D341Med (cell line): ENCODE measurements at regions not wholly inside any gene's neighbourhood (a gene's known extent, or its start where the extent isn't known, plus 50 kb on each side); places are given as distances from the start of the nearest gene placed in this dataset.

Experiments
- DNase-seq: peaks from one replicate; pipeline ENCODE4 v3.0.0; 2012; ENCODE audit warnings: low spot score

DNA sequence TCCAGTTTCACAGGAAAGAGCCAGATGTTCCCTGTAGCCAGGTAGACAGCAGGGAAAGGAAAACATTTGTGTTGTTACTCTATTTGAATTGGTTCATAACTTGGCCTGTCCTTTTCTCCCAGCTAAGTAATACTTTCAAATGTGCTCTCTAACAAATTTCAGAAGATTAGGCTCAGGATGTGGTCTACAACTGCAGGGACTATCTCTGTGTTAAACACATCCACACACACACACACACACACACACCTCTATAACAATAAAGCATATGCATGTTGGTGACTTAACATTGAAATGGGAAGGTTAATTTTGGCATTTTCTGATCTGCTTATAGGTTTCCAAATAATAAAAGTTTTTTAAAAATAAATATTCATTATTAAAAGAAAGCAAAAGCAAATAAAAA, 316.0 kb upstream of the ARGLU1 start:
- DNase-seq = no peak

DNA sequence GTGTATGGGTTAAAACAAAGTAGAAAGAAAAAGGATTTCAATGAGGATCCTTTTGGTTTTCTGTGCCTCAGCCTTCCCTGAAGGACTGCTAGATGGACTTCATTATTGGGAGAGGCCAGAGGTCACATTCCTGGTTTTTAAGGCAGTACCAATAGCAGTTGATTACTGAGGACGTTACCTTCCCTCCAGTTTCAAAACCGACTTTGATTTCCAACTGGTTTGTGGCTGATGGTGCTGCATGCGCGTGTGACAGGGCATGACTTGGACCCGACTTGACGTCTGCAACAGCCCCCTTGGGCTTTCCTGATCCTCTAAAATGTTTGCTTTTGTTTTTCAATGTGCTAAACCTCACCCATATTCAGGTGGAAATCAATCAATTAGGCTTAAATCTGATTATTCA, 314.3 kb upstream of the ARGLU1 start:
- DNase-seq = no peak

DNA sequence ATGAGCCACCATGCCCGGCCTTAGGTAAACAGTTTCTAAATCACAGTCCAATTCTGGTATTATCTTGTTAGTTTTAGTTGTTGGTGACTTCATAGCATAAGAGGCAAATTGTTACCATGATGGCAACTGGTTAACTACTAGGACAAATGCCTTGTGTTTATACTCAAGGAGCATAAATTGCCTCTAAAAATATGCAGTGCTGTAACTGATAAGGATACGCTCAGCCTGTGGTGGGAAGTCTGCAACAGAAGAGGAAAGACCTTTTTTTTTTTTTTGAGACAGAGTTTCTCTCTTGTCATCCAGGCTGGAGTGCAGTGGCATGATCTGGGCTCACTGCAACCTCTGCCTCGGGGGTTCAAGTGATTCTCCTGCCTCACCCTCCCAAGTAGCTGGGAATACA, 311.9 kb upstream of the ARGLU1 start:
- DNase-seq = no peak

- DNase-seq = no peak
Measured at GRCh38 chr13:106874323-106874722, 306.4 kb upstream of the ARGLU1 start.

DNA sequence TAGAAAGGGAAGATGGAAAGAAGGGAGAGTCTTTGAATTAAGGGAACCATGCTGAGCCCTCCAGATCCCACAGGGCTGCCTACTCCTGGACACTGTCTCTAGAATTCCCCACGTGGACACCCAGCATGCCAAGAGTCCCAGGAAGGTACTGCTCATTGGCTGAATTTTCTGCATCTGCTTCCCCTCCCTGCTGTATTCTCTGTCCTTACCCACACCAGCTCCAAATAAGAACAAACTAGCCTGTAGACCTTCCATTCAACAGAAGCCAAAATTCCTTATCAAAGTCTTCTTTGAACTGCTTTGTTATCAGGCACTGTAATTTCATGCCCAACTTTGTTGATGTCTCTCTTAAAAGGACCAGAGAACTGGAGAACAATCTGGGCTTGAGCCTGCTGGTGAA, 305.9 kb upstream of the ARGLU1 start:
- no peak for DNase-seq

GRCh38 chr13:106867249-106867648, 299.3 kb upstream of the ARGLU1 start:
- no peak for DNase-seq

- DNase-seq = no peak
Measured at GRCh38 chr13:106865716-106866440, 297.9 kb upstream of the ARGLU1 start.

DNA sequence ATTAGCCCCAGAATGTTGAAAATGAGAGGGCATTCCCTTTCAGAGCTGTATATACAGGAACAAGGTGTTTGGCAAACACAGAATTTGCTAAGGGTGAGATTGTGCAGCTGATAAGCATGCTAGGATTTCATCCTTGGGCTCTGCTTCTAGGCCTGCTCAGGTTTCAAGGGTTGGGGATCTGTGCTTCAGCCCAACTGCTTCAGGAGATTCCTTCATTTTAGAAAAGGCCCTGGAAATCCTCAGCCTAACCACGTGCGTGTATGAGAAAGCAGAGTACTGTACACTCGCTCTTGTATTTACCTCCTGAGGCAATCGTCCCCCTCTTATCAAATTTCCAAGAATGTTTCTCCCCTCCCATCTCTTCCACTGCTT, 291.6 kb upstream of the ARGLU1 start:
- DNase-seq = no peak

DNA sequence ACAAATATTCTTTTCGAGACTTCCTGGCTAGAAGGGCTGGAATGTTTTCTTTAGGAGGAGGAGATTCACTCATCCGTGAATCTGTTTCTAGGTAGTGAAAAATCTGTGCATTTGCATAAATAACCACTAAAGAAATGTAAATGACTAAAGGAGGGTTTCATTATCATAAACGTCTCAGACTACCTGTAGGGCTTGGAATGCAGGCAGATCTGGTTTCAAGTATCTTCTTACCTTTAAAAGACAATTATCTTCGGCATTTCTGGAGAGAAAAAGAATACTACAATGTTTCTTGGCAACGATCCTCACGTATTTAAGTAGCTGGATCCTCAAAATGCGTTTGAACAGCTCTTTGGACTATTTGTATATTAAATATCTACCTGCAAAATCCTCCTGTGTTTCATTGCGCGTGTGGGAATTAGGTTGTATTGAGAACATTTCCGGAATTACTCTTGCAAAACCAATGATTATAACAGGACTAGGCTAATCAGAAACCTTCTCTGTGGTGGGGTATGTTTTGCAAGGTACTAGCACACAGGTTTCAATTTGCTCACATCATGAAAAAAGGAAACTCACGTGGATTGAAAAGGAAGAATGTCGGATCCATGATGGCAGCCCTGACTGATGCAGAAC, 291.1 kb upstream of the ARGLU1 start:
- no peak for DNase-seq

GRCh38 chr13:106852436-106852835, 284.5 kb upstream of the ARGLU1 start:
- DNase-seq = no peak

- DNase-seq = no peak
Measured at GRCh38 chr13:106850973-106851650, 283.2 kb upstream of the ARGLU1 start.

DNA sequence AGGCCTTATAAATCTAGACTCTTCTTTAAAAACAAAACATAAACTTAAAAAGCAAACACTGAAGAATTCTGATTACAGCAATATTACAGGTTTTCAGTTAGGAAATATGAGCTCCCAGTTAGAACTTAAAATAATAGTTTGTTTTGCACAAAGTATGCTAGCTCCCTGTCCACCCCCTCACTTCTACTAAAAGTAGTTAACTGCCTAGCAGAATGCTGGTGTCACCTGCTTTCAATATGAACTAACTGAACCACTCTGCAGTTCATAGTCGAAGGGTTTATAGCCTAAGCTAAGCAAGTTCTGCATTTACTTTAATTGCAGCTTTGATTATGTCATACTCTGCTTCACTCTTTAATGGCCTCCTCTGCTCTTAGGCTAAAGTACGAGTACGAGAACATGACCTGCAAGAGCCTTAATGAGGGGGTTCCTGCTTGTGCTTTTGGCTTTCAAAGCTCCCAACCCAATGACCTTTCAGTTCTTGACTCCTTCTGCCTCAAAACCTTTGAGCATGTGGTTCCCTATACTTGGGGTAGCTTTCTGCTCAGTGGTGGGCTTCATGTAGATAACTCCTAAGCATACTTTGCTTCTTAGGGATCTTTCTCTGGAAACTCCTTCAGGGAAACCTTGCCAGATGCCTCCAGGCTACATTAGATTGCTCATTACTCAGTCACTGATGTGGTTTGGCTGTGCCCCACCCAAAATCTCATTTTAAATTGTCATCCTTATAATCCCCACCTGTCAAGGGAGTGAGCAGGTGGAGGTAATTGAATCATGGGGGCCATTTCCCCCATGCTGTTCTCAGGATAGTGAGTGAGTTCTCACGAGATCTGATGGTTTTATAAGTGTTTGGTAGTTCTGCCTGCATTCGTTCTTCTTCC, 278.9 kb upstream of the ARGLU1 start:
- no peak for DNase-seq

- no peak for DNase-seq
Measured at GRCh38 chr13:106836186-106836802, 268.4 kb upstream of the ARGLU1 start.

DNA sequence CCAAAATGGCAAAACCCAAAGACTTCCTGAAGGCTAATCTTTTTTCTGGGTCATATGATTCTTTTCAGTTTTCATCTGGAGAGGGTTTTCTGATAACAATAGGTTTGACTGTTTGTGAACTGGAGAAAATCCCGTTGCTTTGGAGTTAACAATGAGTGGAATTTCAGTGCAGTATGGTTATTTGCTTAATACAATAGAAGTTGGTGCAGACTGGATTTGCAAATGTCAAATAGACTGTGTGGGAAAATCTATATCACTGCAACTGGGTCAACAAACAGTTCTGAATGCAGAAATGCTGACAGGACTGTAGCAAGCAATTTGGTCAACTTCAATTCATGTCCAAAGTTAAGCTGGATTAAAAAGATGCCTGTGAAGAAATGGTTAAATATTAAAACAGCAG, 267.5 kb upstream of the ARGLU1 start:
- DNase-seq = no peak

DNA sequence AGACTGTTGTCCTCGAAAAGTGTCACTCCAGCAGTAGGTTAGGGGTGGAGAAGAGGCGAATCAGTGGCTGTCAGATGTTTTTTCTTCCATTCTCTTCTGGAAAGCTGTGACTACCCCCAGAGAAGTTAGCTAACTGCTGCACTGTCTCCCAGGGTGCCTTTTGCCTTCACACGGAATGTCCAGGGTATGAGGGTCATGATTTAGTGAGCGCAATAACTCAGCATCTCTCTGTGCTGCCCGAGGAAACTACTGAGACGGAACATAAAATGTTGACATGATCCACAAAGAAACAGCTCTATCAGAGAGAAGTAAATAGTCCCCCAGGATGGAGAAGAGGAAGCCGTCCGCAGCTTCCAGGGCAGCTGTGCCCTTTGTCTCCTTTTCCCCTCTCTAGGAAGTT, 254.0 kb upstream of the ARGLU1 start:
- no peak for DNase-seq

- DNase-seq = no peak
Measured at GRCh38 chr13:106819413-106820180, 251.7 kb upstream of the ARGLU1 start.

DNA sequence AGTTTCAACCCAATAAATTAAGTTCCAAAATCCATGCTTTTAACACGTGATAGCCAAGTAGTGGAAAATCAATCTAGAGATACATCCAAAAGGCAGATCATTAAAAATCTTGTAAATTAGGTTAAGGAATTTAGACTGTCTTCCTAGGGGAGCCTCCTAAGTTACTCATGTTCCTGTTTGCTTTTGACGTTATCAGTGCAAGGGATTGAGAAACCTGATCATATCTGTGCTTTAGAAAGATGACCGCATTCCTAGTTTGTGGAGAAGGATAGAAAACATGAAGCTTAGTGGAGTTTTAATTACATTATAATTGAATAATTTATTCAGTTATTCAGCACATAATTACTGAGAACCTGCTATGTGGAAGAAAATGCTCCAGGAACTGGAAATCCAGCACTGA, 251.0 kb upstream of the ARGLU1 start:
- DNase-seq = no peak

GRCh38 chr13:106815545-106815944, 247.6 kb upstream of the ARGLU1 start:
- no peak for DNase-seq

GRCh38 chr13:106814463-106814862, 246.5 kb upstream of the ARGLU1 start:
- no peak for DNase-seq

DNA sequence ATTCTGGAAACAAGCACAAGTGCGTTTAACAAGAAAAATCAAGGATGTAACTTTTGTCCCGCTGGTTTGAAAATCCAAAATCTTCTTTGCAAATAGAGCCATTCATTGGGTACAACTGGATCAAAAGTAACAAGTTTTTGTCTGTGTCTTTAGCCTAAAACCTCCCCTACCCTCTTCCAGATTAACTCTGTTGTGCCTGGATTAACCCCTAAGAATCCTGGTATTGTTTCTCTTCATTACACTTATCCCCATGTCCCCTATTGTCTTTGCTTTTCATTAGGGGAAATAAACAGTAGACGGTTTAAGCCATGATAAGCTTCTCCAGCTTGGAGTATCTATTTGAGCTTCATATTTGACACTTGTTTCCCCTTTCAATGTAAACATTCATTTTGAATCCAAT, 242.1 kb upstream of the ARGLU1 start:
- DNase-seq = no peak

DNA sequence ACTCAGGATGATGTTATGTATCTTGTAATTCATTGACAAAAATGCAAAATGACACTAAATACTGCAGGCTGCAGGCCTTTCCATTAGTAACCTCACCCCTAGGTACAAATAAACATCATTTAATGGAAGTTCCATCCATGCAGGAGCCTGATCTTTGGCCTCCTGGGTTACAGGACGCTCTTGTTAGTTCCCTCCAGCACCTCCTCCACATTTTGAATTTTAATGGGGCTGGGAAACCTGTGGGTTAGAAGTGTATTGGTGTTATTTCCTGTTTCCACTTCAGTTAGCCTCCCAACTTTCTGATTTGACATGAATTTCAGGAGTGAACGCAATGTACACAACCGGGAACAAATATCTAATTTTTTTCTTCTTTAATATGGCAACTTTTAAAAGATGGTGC, 237.1 kb upstream of the ARGLU1 start:
- no peak for DNase-seq
